ENCODE measurements at regions not wholly inside any gene's neighbourhood (a gene's known extent, or its start where the extent isn't known, plus 50 kb on each side); places are given as distances from the start of the nearest gene placed in this dataset.

GRCh38 chr11:70668204-70669202 lies 270.2 kb downstream of the CTTN start:
- no peaks in the 10 kb centered on the region for H3K36me3 Mint-ChIP-seq
- Histone ChIP-seq H3K36me3 (ENCODE audit: control insufficient read depth, insufficient read depth, low read length) (no peaks in the 10 kb centered on the region), H3K27ac (ENCODE audit: low read length) (no peak overlapping the region), H3K27me3 (ENCODE audit: control insufficient read depth, insufficient read depth, low read length) (peaks cover under 1% of the 10 kb centered on the region), H3K9me3 (ENCODE audit: control insufficient read depth, insufficient read depth, low read length) (no peaks in the 10 kb centered on the region), H3K4me1 (ENCODE audit: control insufficient read depth, insufficient read depth, low read length) (no peaks in the 10 kb centered on the region), H3K4me3 (ENCODE audit: low read length) (no peak overlapping the region)
- no peak overlapping the region for H3K27ac Mint-ChIP-seq
- intact Hi-C loops (cut with micrococcal nuclease): no loop called here
- TF ChIP-seq, protein P1, sequence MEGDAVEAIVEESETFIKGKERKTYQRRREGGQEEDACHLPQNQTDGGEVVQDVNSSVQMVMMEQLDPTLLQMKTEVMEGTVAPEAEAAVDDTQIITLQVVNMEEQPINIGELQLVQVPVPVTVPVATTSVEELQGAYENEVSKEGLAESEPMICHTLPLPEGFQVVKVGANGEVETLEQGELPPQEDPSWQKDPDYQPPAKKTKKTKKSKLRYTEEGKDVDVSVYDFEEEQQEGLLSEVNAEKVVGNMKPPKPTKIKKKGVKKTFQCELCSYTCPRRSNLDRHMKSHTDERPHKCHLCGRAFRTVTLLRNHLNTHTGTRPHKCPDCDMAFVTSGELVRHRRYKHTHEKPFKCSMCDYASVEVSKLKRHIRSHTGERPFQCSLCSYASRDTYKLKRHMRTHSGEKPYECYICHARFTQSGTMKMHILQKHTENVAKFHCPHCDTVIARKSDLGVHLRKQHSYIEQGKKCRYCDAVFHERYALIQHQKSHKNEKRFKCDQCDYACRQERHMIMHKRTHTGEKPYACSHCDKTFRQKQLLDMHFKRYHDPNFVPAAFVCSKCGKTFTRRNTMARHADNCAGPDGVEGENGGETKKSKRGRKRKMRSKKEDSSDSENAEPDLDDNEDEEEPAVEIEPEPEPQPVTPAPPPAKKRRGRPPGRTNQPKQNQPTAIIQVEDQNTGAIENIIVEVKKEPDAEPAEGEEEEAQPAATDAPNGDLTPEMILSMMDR (IDR thresholded peaks at IDR 0.05): no peak
- H3K4me1 Mint-ChIP-seq: no peaks in the 10 kb centered on the region
- H3K27me3 Mint-ChIP-seq (ENCODE audit: low read depth in 2 of 2): peaks cover 0 to 17% of the 10 kb centered on the region in 2 donors
- DNase-seq (no peak), ATAC-seq (no peak)
- WGBS (ENCODE audit: insufficient coverage): 87% methylated on average over 23 of the region's 23 CpGs
- no peaks in the 10 kb centered on the region for H3K9me3 Mint-ChIP-seq
- H3K4me3 Mint-ChIP-seq: no peak overlapping the region

DNA sequence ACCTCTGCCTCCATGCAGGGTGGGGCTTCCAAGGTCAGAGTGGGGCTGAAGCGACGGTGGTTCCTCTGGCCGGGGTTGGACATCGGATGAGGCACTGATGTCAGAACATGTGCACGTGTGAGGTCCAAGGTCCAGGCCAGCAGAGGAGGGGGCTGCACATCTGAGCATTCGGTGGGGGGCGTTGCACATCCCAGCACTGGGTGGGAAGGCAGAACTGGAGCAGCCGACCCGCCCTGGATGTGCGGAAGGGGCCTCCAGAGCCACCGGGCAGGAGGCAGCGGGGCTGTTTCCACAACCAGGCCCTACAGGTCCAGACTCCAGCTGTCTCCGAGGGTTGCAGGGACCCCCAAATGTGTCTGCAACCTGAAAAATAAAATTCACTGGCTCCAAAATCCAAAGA lies 271.0 kb downstream of the CTTN start:
- Mint-ChIP-seq H3K4me3 (no peak overlapping the region), H3K36me3 (no peaks in the 10 kb centered on the region), H3K9me3 (no peaks in the 10 kb centered on the region), H3K4me1 (no peaks in the 10 kb centered on the region), H3K27me3 (ENCODE audit: low read depth in 2 of 2) (peaks cover 0 to 17% of the 10 kb centered on the region in 2 donors), H3K27ac (no peak overlapping the region)
- DNase-seq: no peak
- Histone ChIP-seq H3K9me3 (ENCODE audit: control insufficient read depth, insufficient read depth, low read length) (no peaks in the 10 kb centered on the region), H3K27ac (ENCODE audit: low read length) (no peak overlapping the region), H3K4me1 (ENCODE audit: control insufficient read depth, insufficient read depth, low read length) (no peaks in the 10 kb centered on the region), H3K36me3 (ENCODE audit: control insufficient read depth, insufficient read depth, low read length) (no peaks in the 10 kb centered on the region), H3K27me3 (ENCODE audit: control insufficient read depth, insufficient read depth, low read length) (no peaks in the 10 kb centered on the region), H3K4me3 (ENCODE audit: low read length) (no peak overlapping the region)
- no peak for ATAC-seq
- WGBS (ENCODE audit: insufficient coverage): 89% methylated on average over 13 of the region's 13 CpGs
- TF ChIP-seq, protein P1 (IDR thresholded peaks at IDR 0.05): no peak
- intact Hi-C loops (cut with micrococcal nuclease): no loop called here

GRCh38 chr11:70669871-70670675 lies 271.7 kb downstream of the CTTN start:
- Mint-ChIP-seq H3K27ac (no peak overlapping the region), H3K4me1 (no peaks in the 10 kb centered on the region), H3K4me3 (no peak overlapping the region), H3K27me3 (ENCODE audit: low read depth in 2 of 2) (peaks cover 0 to 13% of the 10 kb centered on the region in 2 donors), H3K9me3 (no peaks in the 10 kb centered on the region), H3K36me3 (no peaks in the 10 kb centered on the region)
- H3K4me3 ChIP-seq (ENCODE audit: low read length): no peak overlapping the region
- H3K4me1 ChIP-seq (ENCODE audit: control insufficient read depth, insufficient read depth, low read length): no peaks in the 10 kb centered on the region
- no peak overlapping the region for H3K27ac ChIP-seq (ENCODE audit: low read length)
- no peaks in the 10 kb centered on the region for H3K36me3 ChIP-seq (ENCODE audit: control insufficient read depth, insufficient read depth, low read length)
- WGBS (ENCODE audit: insufficient coverage): 82% methylated on average over 25 of the region's 25 CpGs
- DNase-seq (no peak), ATAC-seq (no peak)
- H3K27me3 ChIP-seq (ENCODE audit: control insufficient read depth, insufficient read depth, low read length): no peaks in the 10 kb centered on the region
- TF ChIP-seq, protein P1 (IDR thresholded peaks at IDR 0.05): no peak
- intact Hi-C loops (cut with micrococcal nuclease): no loop called here
- no peaks in the 10 kb centered on the region for H3K9me3 ChIP-seq (ENCODE audit: control insufficient read depth, insufficient read depth, low read length)
